DMS153 treated with DMSO at 0.1 percent for 48 hours (cell line): ENCODE measurements at regions not wholly inside any gene's neighbourhood (a gene's known extent, or its start where the extent isn't known, plus 50 kb on each side); places are given as distances from the start of the nearest gene placed in this dataset.
"Not testable (repeated sequence)": the region's sequence is repeated elsewhere in the genome, so short reads cannot be mapped to it uniquely, and the experiment has no call there.

Experiments used
- DNase-seq: peaks from one replicate; lab custom pipeline; 2025; ENCODE audit not compliant: unreplicated experiment; lab: John Stamatoyannopoulos, UW

DNA sequence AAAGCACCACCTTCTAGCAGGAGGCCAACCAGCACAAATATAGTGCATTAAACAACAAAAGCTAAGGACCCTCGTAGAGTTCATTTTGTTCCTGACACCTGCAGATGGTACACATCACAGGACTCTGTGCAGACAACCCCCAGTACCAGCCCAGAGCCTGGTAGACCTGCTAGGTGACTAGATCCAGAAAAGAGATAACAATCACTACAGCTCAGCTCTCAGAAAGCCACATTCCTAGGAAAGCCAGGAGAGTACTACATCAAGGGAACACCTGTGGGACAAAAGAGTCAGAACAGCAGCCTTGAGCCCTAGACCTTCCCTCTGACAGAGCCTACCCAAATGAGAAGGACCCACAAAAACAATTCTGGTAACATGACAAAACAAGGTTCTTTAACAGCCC lies 344.7 kb upstream of the PTBP2 start:
- no peak for DNase-seq

DNA sequence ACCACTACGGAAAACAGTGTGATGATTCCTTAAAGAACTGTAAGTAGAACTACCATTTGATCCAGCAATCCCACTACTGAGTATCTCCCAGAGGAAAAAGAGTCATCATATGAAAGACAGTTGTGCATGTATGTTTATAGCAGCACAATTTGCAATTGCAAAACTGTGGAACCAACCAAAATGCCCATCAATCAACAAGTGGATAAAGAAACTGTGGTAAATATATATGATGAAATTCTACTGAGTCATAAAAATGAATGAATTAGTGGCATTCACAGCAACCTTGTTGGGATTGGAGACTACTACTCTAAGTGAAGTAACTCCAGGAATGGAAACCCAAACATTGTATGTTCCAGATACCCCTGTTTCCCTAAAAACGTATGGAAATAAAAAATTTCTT lies 337.0 kb upstream of the PTBP2 start:
- no peak for DNase-seq

GRCh38 chr1:96387785-96388184 lies 333.8 kb upstream of the PTBP2 start:
- no peak for DNase-seq

DNA sequence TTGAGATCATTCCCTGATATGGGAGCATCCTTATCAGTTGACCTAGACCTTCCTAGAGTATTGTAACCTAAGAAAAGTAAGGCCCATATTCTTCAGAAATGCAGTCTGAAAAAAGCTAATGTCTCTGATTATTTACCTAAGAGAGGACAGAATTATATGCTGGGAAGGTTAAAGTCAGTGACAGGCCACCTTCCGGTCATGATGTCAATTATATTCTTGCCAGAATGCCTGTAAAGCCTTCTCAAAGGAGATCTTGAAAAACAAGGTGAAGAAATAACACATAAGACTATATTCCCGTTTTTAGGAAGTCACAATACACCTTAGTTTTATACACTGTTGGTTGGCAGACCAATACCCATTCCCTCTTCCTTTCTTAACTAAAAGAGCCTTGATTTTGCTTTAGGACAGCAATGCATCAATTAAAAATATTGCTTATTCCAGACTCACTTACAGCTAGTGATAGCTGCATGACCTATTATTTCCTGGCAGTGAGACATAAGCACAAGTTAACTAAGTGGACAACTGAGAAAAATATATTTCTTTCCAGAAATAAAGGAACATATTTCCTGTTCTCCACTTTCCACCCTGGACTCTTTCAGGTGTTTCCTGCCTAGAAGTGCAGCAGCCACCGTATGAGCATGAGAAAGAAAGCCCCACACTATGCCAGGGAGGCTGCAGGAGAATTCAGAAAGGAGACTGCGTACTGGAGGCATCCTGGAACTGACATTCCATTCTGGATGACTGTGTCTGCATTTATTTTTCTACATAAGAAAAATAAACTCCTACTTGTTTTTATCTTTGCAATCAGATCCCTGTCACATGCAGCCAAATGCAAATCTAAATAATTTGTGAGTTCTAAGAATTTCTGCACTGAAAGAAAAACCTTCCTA lies 332.9 kb upstream of the PTBP2 start:
- no peak for DNase-seq

DNA sequence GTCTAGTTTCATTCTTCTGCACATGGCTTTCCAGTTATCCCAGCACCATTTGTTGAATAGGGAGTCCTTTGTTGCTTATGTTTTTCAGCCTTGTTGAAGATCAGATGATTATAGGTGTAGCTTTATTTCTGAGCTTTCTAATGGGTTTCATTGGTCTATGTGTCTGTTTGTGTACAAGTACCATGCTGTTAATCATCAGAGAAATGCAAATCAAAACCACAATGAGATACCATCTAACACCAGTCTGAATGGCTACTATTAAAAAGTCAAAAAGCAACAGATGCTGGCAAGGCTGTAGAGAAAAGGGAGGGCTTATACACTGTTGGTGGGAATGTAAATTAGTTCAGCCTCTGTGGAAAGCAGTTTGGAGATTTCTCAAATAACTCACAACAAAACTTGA lies 321.5 kb upstream of the PTBP2 start:
- no peak for DNase-seq

- no peak for DNase-seq
These were observed 312.5 kb upstream of the PTBP2 start for GRCh38 chr1:96409087-96409486.

DNA sequence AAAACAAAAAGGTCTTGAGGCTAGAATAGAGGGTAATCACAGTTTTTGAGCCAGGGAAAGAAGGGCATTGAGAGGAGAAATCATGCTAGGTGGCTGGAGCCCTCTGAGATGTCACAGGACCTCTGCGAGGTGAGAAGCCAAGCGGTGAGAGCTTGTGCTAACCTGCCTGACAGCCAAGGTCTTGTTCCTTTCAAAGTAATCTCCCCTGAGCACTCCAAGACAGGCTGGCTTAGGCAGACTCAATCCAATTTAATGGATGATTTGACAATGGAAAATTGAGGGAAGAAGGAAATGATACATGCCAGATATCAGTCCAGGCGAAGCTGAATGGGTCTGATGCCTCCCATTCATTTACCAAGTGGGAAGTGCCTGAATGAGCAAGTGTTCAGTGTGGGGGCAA lies 311.9 kb upstream of the PTBP2 start:
- no peak for DNase-seq

GRCh38 chr1:96411006-96411405 lies 310.6 kb upstream of the PTBP2 start:
- DNase-seq, result no peak

DNA sequence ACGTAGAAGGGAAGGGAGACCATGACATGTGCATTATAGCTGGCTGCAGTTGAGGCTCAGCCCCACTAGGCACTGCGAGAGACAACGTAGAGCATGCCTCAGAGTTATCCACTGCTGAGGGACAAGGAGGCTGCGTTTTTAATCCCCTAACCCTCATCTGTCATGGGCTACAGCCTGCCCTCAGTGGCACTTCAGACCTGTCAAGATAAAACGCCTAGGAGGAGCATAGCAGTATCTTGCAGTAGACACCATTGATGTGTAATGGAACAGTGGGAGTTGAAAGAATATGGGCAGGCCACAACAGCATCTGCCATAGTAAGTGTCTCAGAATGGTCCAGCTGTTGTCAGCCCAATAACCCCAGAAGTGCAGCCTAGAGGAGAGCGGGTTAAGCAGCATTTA lies 307.0 kb upstream of the PTBP2 start:
- DNase-seq, result no peak

GRCh38 chr1:96416111-96416595 lies 305.4 kb upstream of the PTBP2 start:
- DNase-seq, result no peak

DNA sequence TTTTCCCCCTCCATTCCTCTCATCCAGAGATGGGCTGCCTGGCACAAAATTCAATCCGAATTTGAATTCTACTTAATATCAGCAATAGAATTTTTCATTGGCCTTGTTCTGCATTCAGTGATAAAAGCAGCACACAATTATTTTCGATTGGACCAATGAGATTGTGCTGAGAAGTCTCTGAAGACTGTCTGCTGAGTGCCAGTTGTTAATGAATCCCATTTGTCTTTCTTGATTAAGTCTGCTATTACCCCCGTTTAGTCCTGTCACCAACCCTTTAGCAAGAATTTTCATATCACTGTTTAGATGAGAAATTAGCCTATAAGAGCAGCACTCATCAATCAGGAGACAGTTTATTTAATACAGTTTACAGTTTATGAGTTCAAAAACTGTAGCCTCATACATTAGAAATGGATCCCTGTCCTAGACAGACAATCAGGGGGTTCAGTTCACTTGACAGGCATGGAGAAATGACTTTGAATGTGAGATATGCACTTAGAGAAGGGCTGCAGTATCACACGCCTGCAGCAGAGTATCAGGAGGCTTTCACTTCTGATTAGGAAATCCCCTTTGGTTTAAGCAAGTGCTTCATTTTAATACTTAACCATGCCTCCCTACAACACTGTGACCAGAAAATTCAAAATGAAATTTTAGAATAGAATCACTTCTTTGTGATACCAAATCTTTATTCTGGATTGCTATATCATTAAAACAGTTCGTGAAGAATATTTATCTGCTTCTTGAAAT lies 304.7 kb upstream of the PTBP2 start:
- DNase-seq, result no peak

- no peak for DNase-seq
These were observed 302.6 kb upstream of the PTBP2 start for GRCh38 chr1:96418969-96419368.

- no peak for DNase-seq
These were observed 296.7 kb upstream of the PTBP2 start for GRCh38 chr1:96424877-96425276.

- no peak for DNase-seq
These were observed 296.0 kb upstream of the PTBP2 start for GRCh38 chr1:96425382-96426129.

GRCh38 chr1:96427616-96428015 lies 294.0 kb upstream of the PTBP2 start:
- DNase-seq, result no peak

GRCh38 chr1:96445302-96445701 lies 276.3 kb upstream of the PTBP2 start:
- DNase-seq, result no peak

DNA sequence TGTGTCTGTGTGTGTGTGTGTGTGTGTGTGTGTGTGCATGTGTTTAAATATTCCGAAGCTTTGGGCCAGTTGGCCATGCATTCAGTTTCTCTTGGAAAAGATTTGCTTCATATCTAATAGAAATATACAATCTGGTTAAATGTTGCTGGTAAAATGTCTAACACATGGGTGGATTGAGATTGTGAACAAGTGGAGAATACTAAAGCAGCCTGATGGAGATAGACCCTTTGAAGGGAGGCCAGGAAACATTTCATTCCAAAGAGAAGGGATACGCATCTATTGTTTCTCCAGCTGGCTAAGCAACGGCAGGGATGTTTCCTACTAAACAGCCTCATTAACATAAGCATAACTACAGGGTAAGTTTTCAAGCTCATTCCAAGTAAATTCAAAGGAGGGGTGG lies 257.5 kb upstream of the PTBP2 start:
- DNase-seq, result no peak

GRCh38 chr1:96464522-96464921 lies 257.1 kb upstream of the PTBP2 start:
- DNase-seq, result no peak

GRCh38 chr1:96464991-96465390 lies 256.6 kb upstream of the PTBP2 start:
- no peak for DNase-seq

DNA sequence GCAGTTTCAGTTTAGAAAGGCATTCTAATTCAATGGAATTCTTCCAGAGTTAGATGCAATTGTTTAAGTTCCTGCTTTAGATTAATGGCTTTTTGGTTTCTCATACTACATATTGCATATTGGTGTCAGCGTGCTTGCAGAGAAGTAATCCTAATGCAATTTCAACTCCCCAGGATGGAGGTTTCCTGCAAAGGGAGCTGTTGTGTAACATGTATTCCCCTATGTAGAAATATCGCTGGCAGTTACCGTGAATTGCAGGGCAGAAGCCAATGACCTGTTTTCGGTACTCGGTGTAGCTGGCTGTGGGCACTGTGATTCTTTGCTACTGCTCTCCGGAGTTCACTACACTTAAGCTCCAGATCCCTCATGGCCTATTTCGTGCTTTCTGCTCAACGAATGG lies 256.1 kb upstream of the PTBP2 start:
- DNase-seq, result no peak

DNA sequence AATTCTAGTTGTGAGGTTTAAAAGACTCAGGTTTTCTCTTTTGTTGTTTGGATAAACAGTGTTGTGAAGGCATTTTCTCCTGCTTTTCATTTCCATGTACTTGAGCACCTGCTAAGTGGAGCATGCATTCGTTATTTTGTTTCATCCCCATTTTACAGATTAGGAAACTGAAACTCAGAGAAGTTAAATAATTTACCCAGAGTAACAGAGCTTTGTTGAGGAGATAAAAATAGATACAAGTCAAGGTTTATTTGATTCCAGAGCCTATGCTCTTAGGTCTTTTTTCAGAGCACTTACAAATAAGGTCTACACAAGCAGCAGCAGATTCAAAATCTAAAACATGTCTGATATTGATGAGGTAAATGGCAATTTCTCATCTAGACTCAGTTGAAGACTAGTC lies 254.7 kb upstream of the PTBP2 start:
- no peak for DNase-seq

- DNase-seq, result not testable (repeated sequence)
These were observed 251.9 kb upstream of the PTBP2 start for GRCh38 chr1:96469726-96470125.
